AG10803 (cell line): ENCODE measurements at regions not wholly inside any gene's neighbourhood (a gene's known extent, or its start where the extent isn't known, plus 50 kb on each side); places are given as distances from the start of the nearest gene placed in this dataset.
A peak's percentile ranks its signal among the peaks of the same experiment; 100 is the strongest.

Experiments used
- DNase-seq: peaks from one replicate; pipeline ENCODE4 v3.0.0; 2010; ENCODE audit warnings: low read depth
- H3K4me3 ChIP-seq: 2 replicates; pipeline ENCODE4 v1.5.1; 2011; ENCODE audit warnings: mild to moderate bottlenecking, low read length, control low read depth
- TF ChIP-seq, protein P1 (sequence below): conservative IDR thresholded peaks from 2 replicates; pipeline ENCODE4 v1.5.1; 2011; ENCODE audit warnings: mild to moderate bottlenecking, low read length, control low read depth, inconsistent platforms

DNA sequence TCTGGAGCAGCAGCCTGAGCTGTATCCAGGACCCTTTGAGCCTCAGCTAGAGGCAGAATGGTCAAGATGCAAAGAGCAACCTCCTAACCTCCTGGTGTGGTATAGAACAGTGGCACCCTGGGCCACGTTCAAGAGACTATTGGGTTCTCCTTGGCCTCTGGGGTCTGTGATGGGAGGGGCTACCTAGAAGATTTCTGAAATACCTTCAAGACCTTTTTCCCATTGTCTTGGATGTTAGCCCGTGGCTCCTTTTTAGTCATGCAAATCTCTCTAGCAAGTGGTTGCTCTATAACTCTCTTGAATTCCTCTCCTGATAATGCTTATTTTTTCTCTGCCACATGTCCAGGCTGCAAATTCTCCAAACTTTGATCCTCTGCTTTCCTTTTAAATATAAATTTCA lies 106.3 kb upstream of the SULT1C3 start:
- H3K4me3 ChIP-seq: no peak overlapping the region
- DNase-seq: no peak
- TF ChIP-seq, protein P1, sequence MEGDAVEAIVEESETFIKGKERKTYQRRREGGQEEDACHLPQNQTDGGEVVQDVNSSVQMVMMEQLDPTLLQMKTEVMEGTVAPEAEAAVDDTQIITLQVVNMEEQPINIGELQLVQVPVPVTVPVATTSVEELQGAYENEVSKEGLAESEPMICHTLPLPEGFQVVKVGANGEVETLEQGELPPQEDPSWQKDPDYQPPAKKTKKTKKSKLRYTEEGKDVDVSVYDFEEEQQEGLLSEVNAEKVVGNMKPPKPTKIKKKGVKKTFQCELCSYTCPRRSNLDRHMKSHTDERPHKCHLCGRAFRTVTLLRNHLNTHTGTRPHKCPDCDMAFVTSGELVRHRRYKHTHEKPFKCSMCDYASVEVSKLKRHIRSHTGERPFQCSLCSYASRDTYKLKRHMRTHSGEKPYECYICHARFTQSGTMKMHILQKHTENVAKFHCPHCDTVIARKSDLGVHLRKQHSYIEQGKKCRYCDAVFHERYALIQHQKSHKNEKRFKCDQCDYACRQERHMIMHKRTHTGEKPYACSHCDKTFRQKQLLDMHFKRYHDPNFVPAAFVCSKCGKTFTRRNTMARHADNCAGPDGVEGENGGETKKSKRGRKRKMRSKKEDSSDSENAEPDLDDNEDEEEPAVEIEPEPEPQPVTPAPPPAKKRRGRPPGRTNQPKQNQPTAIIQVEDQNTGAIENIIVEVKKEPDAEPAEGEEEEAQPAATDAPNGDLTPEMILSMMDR: no peak

DNA sequence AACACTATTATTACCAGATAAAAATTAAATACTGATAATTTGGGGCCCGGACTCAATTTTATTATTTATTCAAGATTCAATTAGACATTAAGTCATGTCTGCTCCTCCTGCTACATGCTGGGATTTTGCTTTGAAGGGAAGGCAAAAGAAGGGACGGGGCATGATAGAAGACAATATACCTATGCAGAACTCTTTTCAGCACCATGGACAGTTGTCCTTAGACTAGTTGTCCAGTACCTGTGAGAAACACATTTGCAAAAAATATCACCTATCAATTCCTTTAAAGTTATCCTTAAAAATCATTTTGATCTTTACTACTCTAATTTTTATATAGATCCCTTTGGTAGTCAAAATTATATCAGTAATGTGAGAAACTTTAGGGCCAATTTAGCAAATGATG lies 100.2 kb upstream of the SULT1C3 start:
- peak; percentile 0 for DNase-seq
- H3K4me3 ChIP-seq: no peak overlapping the region
- TF ChIP-seq, protein P1: no peak

DNA sequence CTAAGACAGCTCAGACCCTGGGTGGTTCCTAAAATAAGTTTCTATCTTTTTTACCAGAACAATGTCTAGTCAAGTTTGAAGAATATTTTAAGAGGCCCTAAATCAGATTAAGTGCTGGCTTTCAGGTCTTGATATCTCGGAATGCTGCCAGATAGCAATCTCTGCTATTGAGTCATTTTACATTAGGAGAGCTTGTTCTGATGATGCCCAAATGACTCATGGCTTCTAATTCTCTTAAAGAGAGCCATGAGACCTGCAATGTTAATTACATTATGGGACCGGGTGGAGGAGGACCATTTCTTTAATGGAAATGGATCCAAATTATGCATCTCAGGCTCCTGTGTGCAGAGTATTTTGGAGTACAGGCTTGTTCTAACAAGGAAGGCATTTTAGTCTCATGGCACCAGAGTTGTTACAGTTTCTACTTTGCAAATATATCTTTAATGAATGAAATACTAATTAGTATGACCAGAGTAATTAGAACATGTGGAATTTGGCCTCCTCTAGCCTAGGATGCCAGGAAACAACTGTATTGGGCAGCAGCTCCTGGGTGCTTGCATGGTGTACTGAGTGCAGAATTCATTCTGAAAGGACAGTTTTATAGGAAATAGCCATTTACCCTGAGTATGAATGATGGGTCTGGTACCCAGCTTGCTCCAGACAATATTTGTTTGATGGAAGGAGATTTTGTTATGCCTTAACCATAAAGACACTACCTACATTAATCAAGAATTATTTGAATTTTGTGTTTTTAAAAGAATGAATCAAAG lies 94.0 kb upstream of the SULT1C3 start:
- TF ChIP-seq, protein P1: no peak

DNA sequence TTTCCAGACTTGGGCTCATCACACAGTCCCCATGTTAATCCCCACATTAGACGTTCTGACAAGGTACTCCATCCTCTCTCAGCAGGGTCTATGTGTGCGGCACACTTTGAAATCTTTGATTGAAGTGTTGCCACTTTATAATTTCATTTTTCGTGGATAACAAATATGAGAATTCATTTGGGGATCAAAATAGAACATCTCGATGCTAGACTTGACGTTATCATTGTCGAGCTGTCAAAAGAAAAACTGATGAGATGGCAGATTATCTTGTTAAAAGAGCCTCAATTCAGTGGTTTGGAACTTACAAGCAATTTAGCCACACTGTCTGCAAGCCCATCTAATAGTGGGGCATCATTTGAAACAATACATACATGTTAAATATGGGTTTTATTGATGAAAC lies 91.2 kb upstream of the SULT1C3 start:
- no peak overlapping the region for H3K4me3 ChIP-seq
- TF ChIP-seq, protein P1: no peak
- DNase-seq: no peak

More for the DNA sequence above, 94.0 kb upstream of the SULT1C3 start:
- no peak overlapping the region for H3K4me3 ChIP-seq
- DNase-seq: no peak

DNA sequence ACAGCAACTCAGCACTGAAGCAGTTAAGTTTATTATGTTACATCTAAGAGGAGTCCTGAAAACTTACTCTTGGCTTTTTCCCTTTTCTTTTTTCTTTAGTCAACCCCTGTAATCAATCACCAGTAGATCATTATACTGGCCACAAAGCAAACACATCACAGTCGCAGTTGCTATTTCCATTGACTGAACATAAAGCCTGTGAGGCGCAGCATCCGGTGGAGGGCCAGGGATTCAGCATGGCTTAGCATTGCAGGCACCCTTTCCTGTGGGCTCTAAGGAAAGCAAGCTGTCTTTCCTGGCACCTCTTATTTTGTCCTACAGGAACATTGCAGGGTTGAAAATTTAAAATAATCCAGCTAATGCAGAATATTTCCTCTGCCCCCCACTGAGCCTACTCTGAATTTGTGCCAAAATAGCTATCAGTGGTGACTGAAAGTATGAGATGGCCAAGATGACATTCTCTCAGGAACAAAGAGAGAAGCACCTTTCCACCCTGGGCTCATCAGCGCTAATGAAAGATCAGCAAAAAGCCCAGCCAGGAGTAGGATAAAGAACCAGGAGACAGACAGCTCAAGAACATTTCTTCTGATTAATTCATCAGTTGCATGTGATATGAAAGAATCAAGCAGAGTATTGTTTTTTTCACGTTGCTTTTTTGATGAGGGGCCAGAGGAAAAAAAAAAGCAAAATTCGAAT lies 85.3 kb upstream of the SULT1C3 start:
- no peak for DNase-seq
- no peak overlapping the region for H3K4me3 ChIP-seq
- TF ChIP-seq, protein P1: no peak

DNA sequence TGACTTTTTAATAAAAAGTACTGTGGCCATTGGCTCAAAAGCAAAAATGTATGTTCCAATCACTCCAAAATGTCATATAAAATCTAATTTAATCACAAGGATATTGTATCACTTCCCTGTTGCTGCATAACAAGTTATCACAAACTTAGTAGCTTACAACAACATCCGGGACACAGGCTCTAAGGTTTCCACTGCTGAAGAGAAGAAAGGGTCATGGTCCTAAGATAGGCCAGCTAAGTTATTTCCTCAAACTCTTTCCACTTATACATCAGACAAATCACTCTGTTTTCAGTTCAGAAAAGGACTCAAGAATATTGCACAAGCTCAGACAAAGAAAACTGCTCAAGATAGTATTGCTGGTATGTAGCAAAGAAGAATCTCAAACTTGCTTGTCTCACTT lies 78.5 kb upstream of the SULT1C3 start:
- no peak for DNase-seq
- no peak overlapping the region for H3K4me3 ChIP-seq
- TF ChIP-seq, protein P1: no peak

DNA sequence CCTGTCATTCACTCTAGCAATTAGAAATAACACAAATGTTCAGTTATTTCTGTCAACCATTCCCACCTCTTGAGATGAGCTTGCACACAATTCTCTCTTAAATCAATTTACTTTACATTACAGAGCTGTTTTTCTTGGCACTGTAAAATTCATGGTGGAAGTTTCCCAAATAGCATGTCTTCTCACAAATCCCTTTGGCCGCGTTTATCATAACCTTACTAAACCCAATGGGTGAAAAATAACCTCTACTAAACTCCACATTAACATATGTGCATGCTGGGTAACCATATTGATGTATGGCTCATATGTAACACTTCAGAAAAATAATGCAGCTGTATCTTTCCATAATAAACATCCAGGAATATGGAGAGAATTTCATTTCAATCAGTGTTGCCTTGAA lies 75.5 kb upstream of the SULT1C3 start:
- no peak overlapping the region for H3K4me3 ChIP-seq
- TF ChIP-seq, protein P1: no peak
- no peak for DNase-seq
